PC-3 (cell line): ENCODE measurements at regions not wholly inside any gene's neighbourhood (a gene's known extent, or its start where the extent isn't known, plus 50 kb on each side); places are given as distances from the start of the nearest gene placed in this dataset.
A peak's percentile ranks its signal among the peaks of the same experiment; 100 is the strongest.

ENCODE experiments used
- ATAC-seq: fragments of 200-7000 bp; cut with Tn5 transposase; 2 replicates; pipeline ENCODE4 v1.9.1; 2020; ENCODE audit warnings: mild to moderate bottlenecking, moderate library complexity
- BruUV-seq: library from RNA; stranded (reverse); fragments of 400-500 nt; replicated peaks from 2 replicates; lab custom pipeline; 2021; lab: Mats Ljungman, UMichigan
- CTCF ChIA-PET: fragments of 300-600 bp; sonication (Branson Sonifier 250); formaldehyde crosslinking; loops from one replicate; lab custom pipeline; 2022; ENCODE audit warnings: antibody characterized with exemption; lab: Charles Lee
- POLR2A ChIA-PET: fragments of 300-600 bp; sonication (Branson Sonifier 250); formaldehyde crosslinking; loops from one replicate; lab custom pipeline; 2022; ENCODE audit warnings: antibody characterized with exemption; ENCODE audit not compliant: unreplicated experiment; lab: Charles Lee
- DNase-seq: peaks from one replicate; pipeline ENCODE4 v3.0.0-alpha.2; 2015
- H2AFZ ChIP-seq: fragments of 300-600 bp; sonication (generic); 2 replicates; pipeline ENCODE4 v1.6.0; 2016; ENCODE audit warnings: antibody characterized with exemption, low read length
- H3F3A ChIP-seq: fragments of 300-600 bp; sonication (generic); one replicate; pipeline ENCODE4 v1.6.0; 2017; ENCODE audit warnings: antibody characterized with exemption, low read length, control low read depth, mild to moderate bottlenecking; ENCODE audit not compliant: unreplicated experiment
- H3K27ac ChIP-seq: fragments of 300-600 bp; sonication (generic); 2 replicates; pipeline ENCODE4 v1.5.1; 2016; ENCODE audit warnings: mild to moderate bottlenecking, low read length
- H3K27me3 ChIP-seq: fragments of 300-600 bp; sonication (generic); 2 replicates; pipeline ENCODE4 v1.6.1; 2016; ENCODE audit warnings: low read length, mixed read lengths
- H3K36me3 ChIP-seq: fragments of 300-600 bp; sonication (generic); 2 replicates; pipeline ENCODE4 v1.6.1; 2016; ENCODE audit warnings: low read depth, mixed run types, low read length, mixed read lengths
- H3K4me1 ChIP-seq: fragments of 300-600 bp; sonication (generic); 2 replicates; pipeline ENCODE4 v1.5.1; 2016; ENCODE audit warnings: low read length; ENCODE audit not compliant: insufficient read depth
- H3K4me2 ChIP-seq: fragments of 300-600 bp; sonication (generic); 2 replicates; pipeline ENCODE4 v1.6.0; 2016; ENCODE audit warnings: low read length
- H3K4me3 ChIP-seq: fragments of 300-600 bp; sonication (generic); 2 replicates; pipeline ENCODE4 v1.5.1; 2016; ENCODE audit warnings: mild to moderate bottlenecking, low read length, mixed read lengths
- H3K79me2 ChIP-seq: fragments of 300-600 bp; sonication (generic); 2 replicates; pipeline ENCODE4 v1.6.1; 2017; ENCODE audit warnings: low read length, mixed read lengths
- H3K9ac ChIP-seq: fragments of 300-600 bp; sonication (generic); 2 replicates; pipeline ENCODE4 v1.6.0; 2016; ENCODE audit warnings: mild to moderate bottlenecking, low read length
- H3K9me2 ChIP-seq: fragments of 300-600 bp; sonication (generic); replicated peaks from 2 replicates; pipeline ENCODE4 v1.6.1; 2016; ENCODE audit warnings: mixed run types, low read length, mixed read lengths
- H3K9me3 ChIP-seq: fragments of 300-600 bp; sonication (generic); 2 replicates; pipeline ENCODE4 v1.6.1; 2016; ENCODE audit warnings: low read length, mixed read lengths
- H4K20me1 ChIP-seq: fragments of 300-600 bp; sonication (generic); 2 replicates; pipeline ENCODE4 v1.6.1; 2016; ENCODE audit warnings: low read length, mixed read lengths
- CTCF ChIP-seq: fragments of 300-600 bp; sonication (generic); conservative IDR thresholded peaks from 2 replicates; pipeline ENCODE4 v1.5.1; 2017; ENCODE audit warnings: antibody characterized with exemption, low read depth, mild to moderate bottlenecking, low read length
- EZH2 ChIP-seq: fragments of 300-600 bp; sonication (generic); IDR thresholded peaks from one replicate; pipeline ENCODE4 v1.6.1; 2017; ENCODE audit warnings: antibody characterized with exemption, mild to moderate bottlenecking, low read length; ENCODE audit not compliant: unreplicated experiment
- EZH2phosphoT487 ChIP-seq: fragments of 300-600 bp; sonication (generic); IDR thresholded peaks from 2 replicates; pipeline ENCODE4 v1.6.1; 2018; ENCODE audit warnings: mild to moderate bottlenecking, antibody characterized with exemption, low read length, borderline replicate concordance
- intact Hi-C: fragments of 100-400 bp; cut with micrococcal nuclease; formaldehyde crosslinking; loops from 2 replicates; pipeline ENCODE4 v1.9.0; 2023

GRCh38 chr10:22849077-22849805 is 78.6 kb upstream of the ARMC3 start:
- ATAC-seq, result peak; percentile 33; the same call in 1 of the 2 replicates
- Histone ChIP-seq H4K20me1 (no peaks in the 10 kb centered on the region), H3K9me2 (no peaks in the 10 kb centered on the region), H3K9me3 (no peaks in the 10 kb centered on the region), H3K79me2 (no peaks in the 10 kb centered on the region), H3F3A (no peaks in the 10 kb centered on the region), H3K4me2 (no peak overlapping the region), H2AFZ (peak overlapping the region; percentile 58), H3K27me3 (no peaks in the 10 kb centered on the region), H3K9ac (no peak overlapping the region), H3K27ac (no peak overlapping the region), H3K4me1 (no peaks in the 10 kb centered on the region), H3K4me3 (no peak overlapping the region), H3K36me3 (no peaks in the 10 kb centered on the region)
- intact Hi-C loops, result no loop called here
- TF ChIP-seq EZH2 (no peak), CTCF (no peak), EZH2phosphoT487 (no peak)
- POLR2A ChIA-PET, result no interaction called here
- CTCF ChIA-PET, result no interaction called here
- no peak for DNase-seq
- no TSS peak for BruUV-seq

- Histone ChIP-seq H4K20me1 (no peaks in the 10 kb centered on the region), H3K4me2 (no peak overlapping the region), H3F3A (no peaks in the 10 kb centered on the region), H3K4me3 (no peak overlapping the region), H3K9me2 (no peaks in the 10 kb centered on the region), H3K27ac (no peak overlapping the region), H2AFZ (no peak overlapping the region), H3K27me3 (no peaks in the 10 kb centered on the region), H3K9ac (no peak overlapping the region), H3K4me1 (no peaks in the 10 kb centered on the region), H3K9me3 (no peaks in the 10 kb centered on the region), H3K36me3 (no peaks in the 10 kb centered on the region), H3K79me2 (no peaks in the 10 kb centered on the region)
- POLR2A ChIA-PET, result no interaction called here
- TF ChIP-seq EZH2phosphoT487, result no peak
- TF ChIP-seq CTCF, result no peak
- TF ChIP-seq EZH2, result no peak
- CTCF ChIA-PET, result no interaction called here
- no TSS peak for BruUV-seq
- ATAC-seq (no peak), DNase-seq (no peak)
- intact Hi-C loops, result no loop called here
Observed at GRCh38 chr10:22848509-22848908, 79.3 kb upstream of the ARMC3 start.

- no peak overlapping the region for H3K27ac ChIP-seq
- ChIA-PET CTCF (no interaction called here), POLR2A (no interaction called here)
- no peaks in the 10 kb centered on the region for H4K20me1 ChIP-seq
- H3F3A ChIP-seq, result no peaks in the 10 kb centered on the region
- no peak for TF ChIP-seq EZH2phosphoT487
- no peak for TF ChIP-seq CTCF
- TF ChIP-seq EZH2, result no peak
- ATAC-seq, result no peak
- no peak for DNase-seq
- H3K4me3 ChIP-seq, result no peak overlapping the region
- H3K36me3 ChIP-seq, result no peaks in the 10 kb centered on the region
- no peak overlapping the region for H3K9ac ChIP-seq
- intact Hi-C loops, result no loop called here
- H3K79me2 ChIP-seq, result no peaks in the 10 kb centered on the region
- H3K4me2 ChIP-seq, result no peak overlapping the region
- no peaks in the 10 kb centered on the region for H3K4me1 ChIP-seq
- H2AFZ ChIP-seq, result no peak overlapping the region
- BruUV-seq, result no TSS peak
- no peaks in the 10 kb centered on the region for H3K9me3 ChIP-seq
- no peaks in the 10 kb centered on the region for H3K27me3 ChIP-seq
- H3K9me2 ChIP-seq, result no peaks in the 10 kb centered on the region
Observed at GRCh38 chr10:22846294-22846693, 81.6 kb upstream of the ARMC3 start.
